CD4-positive, alpha-beta T cell treated with Interleukin-17A for 4 hours (primary cell): ENCODE measurements at regions not wholly inside any gene's neighbourhood (a gene's known extent, or its start where the extent isn't known, plus 50 kb on each side); places are given as distances from the start of the nearest gene placed in this dataset.

Source experiments
- DNase-seq: peaks from one replicate; pipeline ENCODE4 v3.0.0-alpha.2; 2020; ENCODE audit warnings: mixed read lengths

DNA sequence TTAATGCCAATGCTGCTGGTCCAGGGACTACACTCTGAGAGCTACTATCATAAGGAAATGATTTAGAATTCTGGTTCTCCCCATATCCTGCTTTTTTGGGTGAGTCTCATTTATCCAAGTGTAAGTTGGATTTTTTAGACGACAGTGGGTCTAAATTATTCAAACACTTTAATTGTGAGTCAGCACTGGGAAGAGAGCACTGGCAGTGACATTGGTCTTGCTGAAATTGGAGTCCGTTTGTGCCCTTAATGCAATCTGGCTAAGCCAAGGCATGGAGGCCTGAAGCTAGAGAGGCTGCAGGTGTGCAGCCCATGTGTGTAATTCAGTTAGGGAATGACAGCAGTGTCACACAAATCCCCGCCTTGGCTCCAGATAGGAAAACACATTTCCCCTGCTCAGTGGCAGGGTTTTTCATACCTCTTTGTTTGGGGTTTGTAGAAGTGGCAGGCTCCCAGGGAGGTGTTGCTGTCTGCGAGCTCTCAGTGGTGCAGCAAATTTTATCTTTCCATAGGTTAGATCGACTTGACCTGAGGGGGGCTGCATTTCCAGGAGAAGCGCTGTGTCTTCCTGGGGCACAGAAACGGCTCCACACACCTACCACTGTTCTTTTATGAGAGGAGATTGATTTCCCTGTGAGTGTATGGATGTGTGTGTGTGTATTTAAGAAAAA, 197.7 kb downstream of the CD47 start:
- DNase-seq: no peak

DNA sequence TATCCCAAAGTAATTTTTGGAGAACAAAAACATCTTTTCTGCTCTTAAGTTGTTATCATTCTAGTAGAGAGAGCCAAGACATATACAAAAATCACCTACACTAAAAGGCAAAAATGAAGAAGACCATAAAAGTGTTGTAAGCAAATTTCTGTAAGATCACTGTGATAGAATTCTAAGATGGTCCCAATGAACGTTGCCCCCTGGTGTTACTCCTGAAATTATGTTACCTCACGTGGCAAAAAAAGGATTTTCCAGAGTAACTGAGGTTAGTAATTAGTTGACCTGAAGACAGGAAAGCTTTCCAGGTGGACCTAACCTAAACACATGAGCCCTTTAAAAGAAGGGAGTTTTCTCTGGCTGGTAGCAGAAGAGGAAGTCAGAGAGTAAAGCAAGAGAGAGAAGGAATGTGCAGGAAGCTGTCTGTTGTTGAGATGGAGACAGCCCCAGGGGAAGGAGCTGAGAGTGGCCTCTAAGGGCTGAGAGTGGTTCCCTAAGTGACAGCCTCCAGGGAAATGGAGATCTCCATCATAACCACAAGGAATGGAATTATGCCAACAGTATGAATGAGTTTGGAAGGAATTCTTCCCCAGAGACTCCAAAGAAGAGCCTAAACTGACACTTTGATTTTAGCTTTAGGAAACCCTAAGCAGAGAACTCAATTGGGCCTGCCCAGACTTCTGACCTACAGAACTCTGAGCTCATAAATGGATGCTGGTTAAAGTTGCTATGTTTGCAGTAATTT, 205.9 kb downstream of the CD47 start:
- no peak for DNase-seq

DNA sequence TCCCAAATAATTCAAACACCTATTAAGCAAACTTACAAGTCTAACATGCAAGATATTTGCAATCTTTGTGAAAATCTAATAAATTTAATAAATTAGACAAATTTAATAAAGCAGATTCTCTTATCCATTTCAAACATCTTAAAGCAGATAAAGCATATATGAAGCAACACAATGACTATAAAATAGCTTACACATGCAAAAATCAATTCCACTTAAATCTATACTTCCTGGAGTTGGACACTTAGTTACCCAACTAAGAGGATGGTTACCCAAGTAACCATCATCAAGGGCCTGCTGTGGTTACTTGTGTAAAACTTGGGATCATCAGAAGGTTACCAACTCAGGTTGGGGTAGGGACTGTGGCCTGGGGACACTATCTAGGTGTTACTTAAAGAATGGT, 206.8 kb downstream of the CD47 start:
- DNase-seq: no peak

DNA sequence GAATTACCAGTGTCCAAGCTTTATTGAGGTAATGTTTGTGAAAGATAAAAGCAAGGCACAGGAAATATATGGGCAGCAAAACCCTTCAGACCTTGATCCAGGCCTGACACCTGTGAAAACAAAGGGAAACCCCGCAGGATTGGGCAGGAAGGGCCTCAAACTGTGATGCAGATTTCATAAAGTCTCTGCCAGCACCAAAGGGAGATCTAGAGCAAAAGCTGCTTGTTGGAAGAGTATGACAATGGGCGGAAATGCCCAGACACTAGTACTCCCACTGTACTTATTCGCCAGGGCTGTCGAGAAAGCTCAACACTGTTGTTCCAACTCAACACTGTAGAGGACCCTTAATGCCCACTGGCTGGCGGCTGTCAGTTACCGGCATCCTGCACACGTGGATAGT, 207.9 kb downstream of the CD47 start:
- DNase-seq: no peak

DNA sequence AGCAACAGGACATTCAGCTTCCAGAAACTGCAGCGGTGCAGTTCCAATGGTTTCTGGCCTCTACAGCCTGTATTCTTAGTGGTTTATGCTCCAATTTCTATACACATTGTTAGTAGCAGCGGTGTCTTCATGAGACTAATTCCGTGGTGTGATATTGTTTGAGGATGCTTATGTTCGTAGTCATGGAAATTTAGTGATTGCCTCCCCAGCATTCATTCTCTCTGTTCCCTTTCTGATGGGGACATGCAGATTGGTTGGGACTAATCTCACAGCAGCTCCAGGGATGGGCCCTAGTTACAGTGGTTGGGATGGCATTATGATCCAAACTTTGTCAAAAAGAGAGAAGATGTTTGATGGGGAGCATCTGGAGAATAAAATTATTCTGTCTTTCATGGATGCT, 208.6 kb downstream of the CD47 start:
- DNase-seq: no peak

DNA sequence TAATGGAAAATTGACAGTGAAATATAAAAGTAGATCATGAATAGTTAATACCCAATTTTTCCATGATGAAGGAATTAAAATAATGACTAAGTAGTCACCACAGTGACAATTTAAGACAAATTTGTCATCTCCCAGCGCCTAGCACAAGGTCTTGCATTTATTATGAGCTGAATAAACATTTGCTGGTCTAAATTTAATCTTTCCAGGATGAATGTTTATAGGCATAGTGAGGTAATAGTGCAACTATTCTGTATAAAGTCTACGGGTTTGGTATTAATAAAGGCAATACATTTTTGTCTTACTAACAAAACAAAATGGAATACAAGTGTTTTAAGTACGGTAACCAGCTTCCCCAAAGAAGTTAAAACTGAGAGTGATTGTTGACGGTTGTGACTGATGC, 209.3 kb downstream of the CD47 start:
- DNase-seq: no peak

DNA sequence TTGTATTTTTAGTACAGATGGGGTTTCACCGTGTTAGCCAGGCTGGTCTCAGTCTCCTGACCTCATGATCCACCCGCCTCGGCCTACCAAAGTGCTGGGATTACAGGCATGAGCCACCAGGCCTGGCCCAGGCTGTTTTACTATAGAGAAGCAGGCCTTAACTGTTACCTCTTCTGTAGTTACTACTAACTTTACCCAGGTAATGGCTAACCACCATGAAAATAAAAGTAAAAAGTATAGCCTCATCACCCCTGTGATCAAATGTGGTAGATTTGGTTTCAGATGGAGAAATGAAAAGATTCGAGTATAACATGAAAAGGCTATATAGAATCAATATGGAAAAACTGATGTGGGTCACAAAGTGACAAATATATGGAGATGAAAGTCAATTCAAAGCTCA, 210.1 kb downstream of the CD47 start:
- DNase-seq: no peak

DNA sequence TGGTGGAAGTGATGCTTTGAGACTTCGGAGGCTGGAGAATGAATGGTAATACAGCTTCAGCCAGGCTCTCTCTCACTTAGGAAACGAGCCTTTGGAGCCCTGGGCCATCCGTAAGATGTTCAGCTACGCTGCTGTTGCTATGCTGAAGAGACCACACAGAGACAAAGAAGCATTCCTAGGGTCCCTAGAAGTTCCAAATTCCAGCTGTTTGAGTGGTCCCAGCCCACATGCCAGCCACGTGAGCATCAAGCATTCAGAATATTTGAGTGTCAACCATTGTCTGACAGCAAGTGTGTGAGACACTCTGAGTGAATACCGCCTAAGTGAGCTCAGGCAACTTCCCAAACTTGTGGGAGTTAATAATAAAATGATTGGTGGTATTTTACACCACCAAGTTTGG, 212.9 kb downstream of the CD47 start:
- DNase-seq: no peak

DNA sequence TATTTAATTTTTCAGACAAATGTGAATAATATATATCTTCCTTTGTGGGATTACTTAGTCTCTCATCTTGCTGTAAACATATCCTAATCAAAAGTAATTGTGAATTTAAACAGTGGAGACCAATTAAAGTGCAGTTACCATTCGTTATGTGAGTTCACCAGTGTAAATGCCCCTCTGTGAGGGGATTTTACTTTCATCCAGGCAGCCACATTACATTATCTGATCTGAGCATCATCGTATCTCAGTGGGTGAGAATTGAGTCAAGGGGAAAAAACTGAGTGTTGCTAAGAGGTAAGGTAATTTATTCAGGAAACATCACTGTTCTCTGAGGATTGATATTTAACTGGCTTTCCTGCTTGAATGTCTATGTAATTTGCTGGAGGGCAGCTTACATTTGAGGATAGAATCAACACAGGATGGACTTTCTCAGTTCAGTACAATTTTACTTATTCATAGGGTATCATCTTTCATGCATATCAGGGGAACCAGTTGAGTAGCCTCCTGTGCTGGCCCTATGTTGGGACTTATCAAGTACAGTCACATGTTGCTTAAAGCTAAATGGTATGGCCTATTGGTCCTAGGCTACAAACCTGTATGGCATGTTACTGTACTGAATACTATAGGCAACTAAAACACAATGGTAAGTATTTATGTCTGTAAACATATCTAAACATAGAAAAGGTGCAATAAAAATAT, 219.7 kb downstream of the CD47 start:
- DNase-seq: no peak

DNA sequence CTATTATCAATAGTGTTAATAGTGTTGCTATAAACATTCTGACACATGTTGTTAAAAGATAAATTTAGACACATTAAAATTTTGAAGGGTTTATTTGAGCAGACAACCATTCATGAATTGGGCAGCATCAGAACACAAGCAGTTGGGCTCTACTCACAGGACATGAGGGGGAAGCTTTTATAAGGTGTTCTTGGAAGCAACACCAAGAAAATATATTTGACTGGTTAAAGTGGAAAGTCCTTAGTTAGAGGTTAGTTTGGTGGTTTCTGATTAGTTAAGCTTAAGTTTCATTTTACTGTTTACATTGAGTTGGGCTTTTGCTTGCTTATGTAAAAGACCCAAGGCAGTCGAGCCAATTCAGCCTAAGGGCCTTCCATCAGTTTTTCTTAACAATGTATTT, 220.7 kb downstream of the CD47 start:
- DNase-seq: no peak

DNA sequence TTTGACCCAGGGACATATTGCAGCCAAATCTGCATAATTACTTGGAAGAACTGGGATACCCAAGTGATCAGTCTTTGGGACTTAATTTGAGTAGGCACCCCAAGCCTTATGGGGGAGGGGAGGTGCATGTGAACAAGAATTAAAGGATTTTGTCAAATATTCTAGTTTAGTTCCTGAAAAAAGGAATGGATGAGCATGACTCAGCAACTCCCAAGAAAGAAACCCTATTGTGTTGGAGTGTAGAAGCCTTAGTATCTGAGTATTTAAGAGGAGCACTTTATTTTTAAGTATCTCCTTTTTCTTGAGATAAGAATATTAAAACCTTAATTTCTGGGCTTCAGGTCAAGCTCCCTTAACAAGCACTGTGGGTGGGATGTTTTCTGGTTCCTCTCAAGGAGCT, 222.4 kb downstream of the CD47 start:
- no peak for DNase-seq

DNA sequence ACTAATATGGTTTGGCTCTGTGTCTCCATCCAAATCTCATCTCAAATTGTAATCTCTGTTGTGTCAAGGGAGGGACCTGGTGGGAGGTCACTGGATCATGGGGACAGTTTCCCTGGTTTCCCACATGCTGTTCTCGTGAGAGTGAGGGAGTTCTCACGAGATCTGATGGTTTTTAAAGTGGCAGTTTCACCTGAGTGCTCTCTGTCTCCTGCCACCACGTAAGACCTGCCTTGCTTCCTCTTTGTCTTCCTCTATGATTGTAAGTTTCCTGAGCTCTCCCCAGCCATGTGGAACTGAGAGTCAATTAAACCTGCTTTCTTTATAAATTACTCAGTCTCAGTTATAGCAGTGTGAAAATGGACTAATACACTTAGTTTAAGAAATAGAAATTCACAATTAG, 228.9 kb downstream of the CD47 start:
- DNase-seq: no peak

DNA sequence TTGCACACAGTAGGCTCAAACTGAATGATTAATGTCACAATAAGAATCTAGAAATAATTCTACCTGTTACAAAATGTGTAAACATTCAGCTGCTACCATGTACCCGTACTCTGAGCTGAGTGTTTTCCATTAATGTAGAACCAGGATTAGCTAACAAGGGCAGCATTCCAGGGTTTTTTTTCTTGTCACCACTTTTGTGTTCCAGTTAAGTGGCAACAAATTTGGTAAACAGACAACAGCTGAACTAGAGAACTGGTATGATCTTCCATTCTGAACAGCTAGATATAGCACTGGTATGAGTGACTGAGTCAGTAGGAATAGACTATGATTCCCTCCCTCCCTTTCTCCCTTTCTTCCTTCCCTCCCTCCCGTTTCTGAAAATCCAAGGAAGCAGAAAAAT, 229.4 kb downstream of the CD47 start:
- no peak for DNase-seq
